PC-3 (cell line): ENCODE measurements at regions not wholly inside any gene's neighbourhood (a gene's known extent, or its start where the extent isn't known, plus 50 kb on each side); places are given as distances from the start of the nearest gene placed in this dataset.
A peak's percentile ranks its signal among the peaks of the same experiment; 100 is the strongest.

Experiments used
- ATAC-seq: fragments of 200-7000 bp; cut with Tn5 transposase; 2 replicates; pipeline ENCODE4 v1.9.1; 2020; ENCODE audit warnings: mild to moderate bottlenecking, moderate library complexity
- BruUV-seq: library from RNA; stranded (reverse); fragments of 400-500 nt; replicated peaks from 2 replicates; lab custom pipeline; 2021; lab: Mats Ljungman, UMichigan
- CTCF ChIA-PET: fragments of 300-600 bp; sonication (Branson Sonifier 250); formaldehyde crosslinking; loops from one replicate; lab custom pipeline; 2022; ENCODE audit warnings: antibody characterized with exemption; lab: Charles Lee
- POLR2A ChIA-PET: fragments of 300-600 bp; sonication (Branson Sonifier 250); formaldehyde crosslinking; loops from one replicate; lab custom pipeline; 2022; ENCODE audit warnings: antibody characterized with exemption; ENCODE audit not compliant: unreplicated experiment; lab: Charles Lee
- DNase-seq: peaks from one replicate; pipeline ENCODE4 v3.0.0-alpha.2; 2015
- H2AFZ ChIP-seq: fragments of 300-600 bp; sonication (generic); 2 replicates; pipeline ENCODE4 v1.6.0; 2016; ENCODE audit warnings: antibody characterized with exemption, low read length
- H3F3A ChIP-seq: fragments of 300-600 bp; sonication (generic); one replicate; pipeline ENCODE4 v1.6.0; 2017; ENCODE audit warnings: antibody characterized with exemption, low read length, control low read depth, mild to moderate bottlenecking; ENCODE audit not compliant: unreplicated experiment
- H3K27ac ChIP-seq: fragments of 300-600 bp; sonication (generic); 2 replicates; pipeline ENCODE4 v1.5.1; 2016; ENCODE audit warnings: mild to moderate bottlenecking, low read length
- H3K27me3 ChIP-seq: fragments of 300-600 bp; sonication (generic); 2 replicates; pipeline ENCODE4 v1.6.1; 2016; ENCODE audit warnings: low read length, mixed read lengths
- H3K36me3 ChIP-seq: fragments of 300-600 bp; sonication (generic); 2 replicates; pipeline ENCODE4 v1.6.1; 2016; ENCODE audit warnings: low read depth, mixed run types, low read length, mixed read lengths
- H3K4me1 ChIP-seq: fragments of 300-600 bp; sonication (generic); 2 replicates; pipeline ENCODE4 v1.5.1; 2016; ENCODE audit warnings: low read length; ENCODE audit not compliant: insufficient read depth
- H3K4me2 ChIP-seq: fragments of 300-600 bp; sonication (generic); 2 replicates; pipeline ENCODE4 v1.6.0; 2016; ENCODE audit warnings: low read length
- H3K4me3 ChIP-seq: fragments of 300-600 bp; sonication (generic); 2 replicates; pipeline ENCODE4 v1.5.1; 2016; ENCODE audit warnings: mild to moderate bottlenecking, low read length, mixed read lengths
- H3K79me2 ChIP-seq: fragments of 300-600 bp; sonication (generic); 2 replicates; pipeline ENCODE4 v1.6.1; 2017; ENCODE audit warnings: low read length, mixed read lengths
- H3K9ac ChIP-seq: fragments of 300-600 bp; sonication (generic); 2 replicates; pipeline ENCODE4 v1.6.0; 2016; ENCODE audit warnings: mild to moderate bottlenecking, low read length
- H3K9me2 ChIP-seq: fragments of 300-600 bp; sonication (generic); replicated peaks from 2 replicates; pipeline ENCODE4 v1.6.1; 2016; ENCODE audit warnings: mixed run types, low read length, mixed read lengths
- H3K9me3 ChIP-seq: fragments of 300-600 bp; sonication (generic); 2 replicates; pipeline ENCODE4 v1.6.1; 2016; ENCODE audit warnings: low read length, mixed read lengths
- H4K20me1 ChIP-seq: fragments of 300-600 bp; sonication (generic); 2 replicates; pipeline ENCODE4 v1.6.1; 2016; ENCODE audit warnings: low read length, mixed read lengths
- CTCF ChIP-seq: fragments of 300-600 bp; sonication (generic); conservative IDR thresholded peaks from 2 replicates; pipeline ENCODE4 v1.5.1; 2017; ENCODE audit warnings: antibody characterized with exemption, low read depth, mild to moderate bottlenecking, low read length
- EZH2 ChIP-seq: fragments of 300-600 bp; sonication (generic); IDR thresholded peaks from one replicate; pipeline ENCODE4 v1.6.1; 2017; ENCODE audit warnings: antibody characterized with exemption, mild to moderate bottlenecking, low read length; ENCODE audit not compliant: unreplicated experiment
- EZH2phosphoT487 ChIP-seq: fragments of 300-600 bp; sonication (generic); IDR thresholded peaks from 2 replicates; pipeline ENCODE4 v1.6.1; 2018; ENCODE audit warnings: mild to moderate bottlenecking, antibody characterized with exemption, low read length, borderline replicate concordance
- intact Hi-C: fragments of 100-400 bp; cut with micrococcal nuclease; formaldehyde crosslinking; loops from 2 replicates; pipeline ENCODE4 v1.9.0; 2023

GRCh38 chr13:50672025-50672424 lies 171.5 kb downstream of the DLEU7 start:
- Histone ChIP-seq H3K4me2 (no peak overlapping the region), H3K27ac (no peak overlapping the region), H3K27me3 (no peaks in the 10 kb centered on the region), H4K20me1 (no peaks in the 10 kb centered on the region), H3K79me2 (no peaks in the 10 kb centered on the region), H3F3A (no peaks in the 10 kb centered on the region), H3K9ac (no peak overlapping the region), H3K9me3 (no peaks in the 10 kb centered on the region), H3K4me1 (peaks cover 16% of the 10 kb centered on the region), H3K4me3 (no peak overlapping the region), H3K36me3 (no peaks in the 10 kb centered on the region), H3K9me2 (no peaks in the 10 kb centered on the region), H2AFZ (no peak overlapping the region)
- ChIA-PET CTCF (no interaction called here), POLR2A (no interaction called here)
- DNase-seq (peak; percentile 44), ATAC-seq (no peak)
- no peak for TF ChIP-seq EZH2phosphoT487
- TF ChIP-seq EZH2 = no peak
- TF ChIP-seq CTCF = no peak
- no TSS peak for BruUV-seq
- intact Hi-C loops = no loop called here

- no peaks in the 10 kb centered on the region for H3F3A ChIP-seq
- H3K4me1 ChIP-seq = peaks cover 39% of the 10 kb centered on the region
- ChIA-PET CTCF (no interaction called here), POLR2A (no interaction called here)
- H3K9me3 ChIP-seq = no peaks in the 10 kb centered on the region
- no peak for DNase-seq
- intact Hi-C loops = no loop called here
- H2AFZ ChIP-seq = no peak overlapping the region
- TF ChIP-seq EZH2 (no peak), EZH2phosphoT487 (no peak), CTCF (no peak)
- H3K79me2 ChIP-seq = no peaks in the 10 kb centered on the region
- no peak for ATAC-seq
- no peaks in the 10 kb centered on the region for H4K20me1 ChIP-seq
- no peak overlapping the region for H3K27ac ChIP-seq
- H3K27me3 ChIP-seq = no peaks in the 10 kb centered on the region
- H3K4me2 ChIP-seq = no peak overlapping the region
- H3K4me3 ChIP-seq = no peak overlapping the region
- H3K9me2 ChIP-seq = no peaks in the 10 kb centered on the region
- no peak overlapping the region for H3K9ac ChIP-seq
- no peaks in the 10 kb centered on the region for H3K36me3 ChIP-seq
- no TSS peak for BruUV-seq
Measured at GRCh38 chr13:50675651-50676050, 167.8 kb downstream of the DLEU7 start.

- H3K9me3 ChIP-seq = no peaks in the 10 kb centered on the region
- no peaks in the 10 kb centered on the region for H3K27me3 ChIP-seq
- H3K9me2 ChIP-seq = no peaks in the 10 kb centered on the region
- BruUV-seq = no TSS peak
- no peaks in the 10 kb centered on the region for H4K20me1 ChIP-seq
- no peak overlapping the region for H2AFZ ChIP-seq
- no peaks in the 10 kb centered on the region for H3K36me3 ChIP-seq
- CTCF ChIA-PET = interaction anchor here (0.6 kb wide), 1 partner anchor 599 kb away, joined by 5 read pairs; no protein-coding TSS in a partner anchor
- no peaks in the 10 kb centered on the region for H3F3A ChIP-seq
- TF ChIP-seq EZH2phosphoT487 = no peak
- no peak for TF ChIP-seq EZH2
- TF ChIP-seq CTCF = no peak
- no peak overlapping the region for H3K4me3 ChIP-seq
- peak overlapping the region; percentile 26; the same call in 1 of the 2 replicates for H3K4me2 ChIP-seq
- peak; percentile 71 for ATAC-seq
- no peaks in the 10 kb centered on the region for H3K79me2 ChIP-seq
- peaks cover 39% of the 10 kb centered on the region for H3K4me1 ChIP-seq
- no peak overlapping the region for H3K9ac ChIP-seq
- H3K27ac ChIP-seq = peak overlapping the region; percentile 47
- intact Hi-C loops = no loop called here
- peak; percentile 66 for DNase-seq
- POLR2A ChIA-PET = no interaction called here
Measured at GRCh38 chr13:50676602-50677001, 166.9 kb downstream of the DLEU7 start.
